ENCODE measurements at regions not wholly inside any gene's neighbourhood (a gene's known extent, or its start where the extent isn't known, plus 50 kb on each side); places are given as distances from the start of the nearest gene placed in this dataset.

DNA sequence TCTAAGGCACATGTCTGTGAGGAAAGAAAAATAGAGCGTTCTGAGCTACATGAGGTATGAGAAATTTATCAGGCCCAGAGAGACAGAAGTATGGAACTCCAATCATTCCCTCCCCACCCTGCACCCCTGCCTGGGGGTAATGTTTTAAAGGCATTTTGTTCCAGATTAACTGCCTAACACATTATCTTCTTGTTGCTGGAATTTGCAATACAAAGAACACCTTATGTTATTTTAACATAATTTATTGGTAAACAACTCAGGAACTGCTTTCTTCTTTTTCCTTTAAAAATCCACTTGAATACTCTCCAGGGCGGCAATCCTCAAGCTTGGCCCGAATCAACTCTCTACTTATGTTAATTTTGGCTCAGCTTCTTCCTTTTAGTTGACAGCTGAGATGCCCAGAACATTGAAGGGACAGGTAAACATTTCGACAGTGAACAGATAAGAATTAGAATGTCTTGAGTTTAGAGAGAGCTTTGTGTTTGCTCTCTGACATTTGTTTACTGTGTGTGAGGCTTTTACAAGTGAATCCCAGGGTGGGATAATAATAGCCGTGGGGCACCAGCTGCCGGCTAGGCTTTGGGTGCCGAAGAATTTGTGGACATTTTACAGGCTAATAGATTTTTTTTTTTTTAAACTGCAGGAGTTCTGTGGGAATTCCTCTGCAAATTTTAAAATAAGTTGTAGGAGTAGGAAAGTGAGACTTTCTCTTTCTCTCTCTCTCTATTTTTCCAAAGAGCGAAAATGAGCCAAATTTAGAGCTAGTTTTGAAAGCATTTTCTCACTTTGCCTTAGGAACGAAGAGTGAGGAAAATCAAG is 96.4 kb upstream of the TAF11L2 start:
- TF ChIP-seq, protein P1, sequence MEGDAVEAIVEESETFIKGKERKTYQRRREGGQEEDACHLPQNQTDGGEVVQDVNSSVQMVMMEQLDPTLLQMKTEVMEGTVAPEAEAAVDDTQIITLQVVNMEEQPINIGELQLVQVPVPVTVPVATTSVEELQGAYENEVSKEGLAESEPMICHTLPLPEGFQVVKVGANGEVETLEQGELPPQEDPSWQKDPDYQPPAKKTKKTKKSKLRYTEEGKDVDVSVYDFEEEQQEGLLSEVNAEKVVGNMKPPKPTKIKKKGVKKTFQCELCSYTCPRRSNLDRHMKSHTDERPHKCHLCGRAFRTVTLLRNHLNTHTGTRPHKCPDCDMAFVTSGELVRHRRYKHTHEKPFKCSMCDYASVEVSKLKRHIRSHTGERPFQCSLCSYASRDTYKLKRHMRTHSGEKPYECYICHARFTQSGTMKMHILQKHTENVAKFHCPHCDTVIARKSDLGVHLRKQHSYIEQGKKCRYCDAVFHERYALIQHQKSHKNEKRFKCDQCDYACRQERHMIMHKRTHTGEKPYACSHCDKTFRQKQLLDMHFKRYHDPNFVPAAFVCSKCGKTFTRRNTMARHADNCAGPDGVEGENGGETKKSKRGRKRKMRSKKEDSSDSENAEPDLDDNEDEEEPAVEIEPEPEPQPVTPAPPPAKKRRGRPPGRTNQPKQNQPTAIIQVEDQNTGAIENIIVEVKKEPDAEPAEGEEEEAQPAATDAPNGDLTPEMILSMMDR (conservative IDR thresholded peaks at IDR 0.05; ENCODE audit: low read depth), result no peak
- ChIA-PET CTCF (no interaction called here), POLR2A (ENCODE audit: low non-redundant PET) (no interaction called here)
- no peak for DNase-seq (ENCODE audit: low spot score)
- H3K27ac ChIP-seq, result no peak overlapping the region

DNA sequence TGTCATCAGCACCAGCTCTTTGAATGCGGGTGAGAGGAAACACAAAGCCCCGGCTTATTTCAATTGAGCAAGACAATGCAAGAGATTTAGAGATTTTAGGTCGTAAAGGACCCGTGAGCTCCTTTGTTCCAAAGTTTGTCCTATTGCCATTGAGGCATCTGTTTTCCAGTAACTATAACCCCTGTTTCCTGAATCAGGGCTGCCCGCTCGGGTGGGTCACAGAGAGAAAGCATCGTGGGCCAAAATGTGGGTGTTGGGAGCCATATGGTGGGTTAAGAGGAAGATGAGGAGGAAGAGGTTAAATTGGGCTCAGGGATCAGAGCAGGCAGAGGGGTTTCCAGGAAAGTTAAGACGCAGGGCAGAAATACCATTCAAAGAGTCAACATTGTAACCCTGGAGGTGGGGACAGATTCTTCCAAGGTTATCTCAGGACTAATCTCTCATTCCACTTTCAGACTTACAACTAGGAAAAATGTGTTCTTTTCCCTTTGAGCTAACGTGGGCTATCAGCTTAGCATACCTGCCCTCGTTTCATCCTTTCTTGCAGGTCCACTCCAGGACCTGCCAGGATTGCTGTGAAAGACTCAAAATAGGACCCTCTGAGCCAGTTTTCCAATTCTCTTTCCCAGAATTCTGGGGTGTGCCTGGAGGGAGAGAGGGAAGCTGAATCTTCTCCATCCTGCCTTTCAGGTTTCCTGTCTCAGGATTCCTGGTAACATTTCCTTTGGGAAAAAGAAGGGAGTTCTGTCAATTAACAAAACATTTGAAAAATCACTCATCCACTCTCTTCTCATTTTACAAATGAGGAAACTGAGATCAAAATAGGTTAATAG is 95.5 kb upstream of the TAF11L2 start:
- TF ChIP-seq, protein P1 (conservative IDR thresholded peaks at IDR 0.05; ENCODE audit: low read depth), result no peak
- POLR2A ChIA-PET (ENCODE audit: low non-redundant PET), result no interaction called here
- CTCF ChIA-PET, result no interaction called here
- no peak for DNase-seq (ENCODE audit: low spot score)
- no peak overlapping the region for H3K27ac ChIP-seq

DNA sequence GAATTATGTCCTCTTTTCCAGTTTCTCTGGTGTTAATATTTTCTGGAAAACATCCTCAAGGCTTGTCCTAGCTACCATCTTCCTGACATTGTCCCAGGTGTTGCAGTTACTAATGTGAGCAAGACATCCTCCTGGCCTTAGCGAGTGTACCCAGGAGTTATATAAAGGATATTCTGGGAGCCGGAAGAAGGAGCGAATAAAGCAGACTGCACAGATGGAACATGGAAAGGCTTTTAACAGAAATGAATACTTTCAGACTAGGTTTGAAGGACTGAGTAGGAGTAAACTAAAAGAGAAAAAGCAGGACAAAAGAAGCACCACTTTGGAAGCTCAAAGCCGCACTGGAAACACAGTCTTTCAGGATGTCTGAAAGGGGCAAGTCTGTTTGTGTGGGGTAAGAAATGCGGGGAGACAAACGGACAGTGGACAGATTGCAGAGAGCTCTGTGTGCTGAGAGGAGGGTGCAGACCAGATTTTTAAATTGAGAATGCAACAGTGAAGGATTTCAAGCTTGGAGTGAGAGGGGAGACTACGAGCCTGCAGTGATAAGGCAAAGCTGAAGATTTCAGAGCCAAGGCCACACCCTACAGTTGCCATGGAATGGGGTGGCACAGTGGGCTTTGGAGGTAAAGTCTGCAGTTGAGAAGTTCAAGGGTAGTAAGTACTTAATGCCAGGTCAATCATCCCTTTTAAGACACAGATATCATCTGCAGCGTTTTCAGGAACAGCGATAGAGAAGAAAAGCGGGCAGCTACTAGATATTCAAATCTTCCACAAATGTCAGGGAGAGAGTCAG is 94.1 kb upstream of the TAF11L2 start:
- no peak for DNase-seq (ENCODE audit: low spot score)
- CTCF ChIA-PET, result interaction anchor here (0.6 to 0.7 kb wide), 2 partner anchors 64 to 138 kb away, joined by 3 read pairs; no protein-coding TSS in a partner anchor
- TF ChIP-seq, protein P1 (conservative IDR thresholded peaks at IDR 0.05; ENCODE audit: low read depth), result no peak
- H3K27ac ChIP-seq, result no peak overlapping the region
- POLR2A ChIA-PET (ENCODE audit: low non-redundant PET), result no interaction called here

DNA sequence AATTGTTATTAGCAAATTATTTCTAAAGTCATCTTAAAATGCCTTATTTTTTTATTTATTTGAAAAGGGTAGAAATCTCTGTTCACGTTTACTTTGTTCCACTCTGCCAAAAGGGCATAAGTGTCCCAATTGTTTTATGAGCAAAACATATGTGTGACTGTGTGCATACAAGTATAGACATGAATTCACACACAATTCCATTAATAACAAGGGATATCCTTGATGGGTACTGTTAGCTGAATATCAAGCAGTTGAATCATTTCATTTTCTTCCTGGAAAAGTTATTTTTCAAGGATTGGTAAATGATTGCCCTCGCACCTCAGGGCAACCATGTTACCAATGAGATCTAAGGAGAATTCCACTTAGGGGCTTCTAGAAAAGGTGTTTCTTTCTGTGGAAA is 92.1 kb upstream of the TAF11L2 start:
- TF ChIP-seq, protein P1 (conservative IDR thresholded peaks at IDR 0.05; ENCODE audit: low read depth), result no peak
- POLR2A ChIA-PET (ENCODE audit: low non-redundant PET), result no interaction called here
- CTCF ChIA-PET, result no interaction called here
- peak; percentile 58 for DNase-seq (ENCODE audit: low spot score)
- no peak overlapping the region for H3K27ac ChIP-seq

DNA sequence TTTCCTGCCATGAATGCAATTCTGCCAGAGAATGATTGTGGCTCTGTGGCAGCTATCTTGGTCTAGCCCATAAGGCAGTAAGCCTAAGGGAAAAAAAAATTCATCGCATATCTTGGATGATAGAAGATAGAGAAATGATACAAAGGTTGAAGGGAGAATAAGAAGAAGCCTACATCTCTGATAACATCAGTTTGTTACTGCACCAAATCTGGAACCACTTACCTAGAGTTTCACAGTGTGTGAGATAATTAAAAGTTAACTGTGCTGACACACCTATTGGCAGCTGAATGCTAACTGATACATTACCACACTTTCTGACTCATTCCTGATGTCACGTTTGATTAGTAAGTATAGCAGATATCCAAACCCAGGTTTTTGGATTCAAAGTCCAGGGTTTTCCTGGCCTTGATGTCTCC is 91.6 kb upstream of the TAF11L2 start:
- CTCF ChIA-PET, result no interaction called here
- TF ChIP-seq, protein P1 (conservative IDR thresholded peaks at IDR 0.05; ENCODE audit: low read depth), result no peak
- DNase-seq (ENCODE audit: low spot score), result peak; percentile 50
- no peak overlapping the region for H3K27ac ChIP-seq
- POLR2A ChIA-PET (ENCODE audit: low non-redundant PET), result no interaction called here
